Iris pigment epithelial cell (primary cell): ENCODE measurements at regions not wholly inside any gene's neighbourhood (a gene's known extent, or its start where the extent isn't known, plus 50 kb on each side); places are given as distances from the start of the nearest gene placed in this dataset.
"Not testable (repeated sequence)": the region's sequence is repeated elsewhere in the genome, so short reads cannot be mapped to it uniquely, and the experiment has no call there.

Experiments used
- DNase-seq: peaks from one replicate; pipeline ENCODE4 v3.0.0-alpha.2; 2011; ENCODE audit warnings: low read depth

GRCh38 chr18:3328532-3328931, 66.6 kb downstream of the MYL12B start:
- DNase-seq: peak; percentile 31

GRCh38 chr18:3329471-3329870, 67.5 kb downstream of the MYL12B start:
- no peak for DNase-seq

GRCh38 chr18:3329872-3330271, 67.9 kb downstream of the MYL12B start:
- DNase-seq: no peak

- DNase-seq: no peak
Measured at GRCh38 chr18:3330622-3331021, 68.7 kb downstream of the MYL12B start.

- DNase-seq: peak; percentile 57
Measured at GRCh38 chr18:3332376-3332775, 70.4 kb downstream of the MYL12B start.

- DNase-seq: no peak
Measured at GRCh38 chr18:3333056-3333720, 71.3 kb downstream of the MYL12B start.

- no peak for DNase-seq
Measured at GRCh38 chr18:3333721-3334386, 71.9 kb downstream of the MYL12B start.

GRCh38 chr18:3340015-3340681, 78.2 kb downstream of the MYL12B start:
- peak; percentile 75 for DNase-seq

GRCh38 chr18:3340682-3341097, 78.8 kb downstream of the MYL12B start:
- peak; percentile 44 for DNase-seq

GRCh38 chr18:3342628-3343027, 80.7 kb downstream of the MYL12B start:
- DNase-seq: no peak

- DNase-seq: peak; percentile 43
Measured at GRCh38 chr18:3345452-3345851, 83.5 kb downstream of the MYL12B start.

GRCh38 chr18:3345885-3346284, 84.0 kb downstream of the MYL12B start:
- peak; percentile 61 for DNase-seq

- DNase-seq: no peak
Measured at GRCh38 chr18:3346487-3346886, 84.6 kb downstream of the MYL12B start.

GRCh38 chr18:3347286-3347803, 85.4 kb downstream of the MYL12B start:
- no peak for DNase-seq

- no peak for DNase-seq
Measured at GRCh38 chr18:3348176-3348575, 86.2 kb downstream of the MYL12B start.

GRCh38 chr18:3349046-3349841, 87.3 kb downstream of the MYL12B start:
- DNase-seq: not testable (repeated sequence)

GRCh38 chr18:3350021-3350420, 88.1 kb downstream of the MYL12B start:
- DNase-seq: no peak

- DNase-seq: peak; percentile 56
Measured at GRCh38 chr18:3350566-3351527, 88.9 kb downstream of the MYL12B start.

GRCh38 chr18:3354506-3354905, 92.6 kb downstream of the MYL12B start:
- DNase-seq: peak; percentile 49

- DNase-seq: no peak
Measured at GRCh38 chr18:3356614-3357013, 93.4 kb upstream of the TGIF1 start.

- DNase-seq: no peak
Measured at GRCh38 chr18:3357516-3357915, 92.5 kb upstream of the TGIF1 start.
